ENCODE measurements at regions not wholly inside any gene's neighbourhood (a gene's known extent, or its start where the extent isn't known, plus 50 kb on each side); places are given as distances from the start of the nearest gene placed in this dataset.

- Histone ChIP-seq H3K36me3 (ENCODE audit: low read depth, missing control alignments) (no peaks in the 10 kb centered on the region), H3K9me3 (no peaks in the 10 kb centered on the region), H3K27ac (no peak overlapping the region), H3K4me1 (no peaks in the 10 kb centered on the region), H3K27me3 (no peaks in the 10 kb centered on the region), H3K4me3 (no peak overlapping the region)
- 48 to 50% methylated on average over 1 of the region's 1 CpG for WGBS, 2 donors
- intact Hi-C loops (cut with DNase I; ENCODE audit: low total_unique reads), result no loop called here
- TF ChIP-seq CTCF (IDR thresholded peaks at IDR 0.05) (no peak), POLR2A (IDR thresholded peaks at IDR 0.05) (no peak)
- DNase-seq, result no peak
Observed at GRCh38 chr3:34863485-34863884, 775.8 kb upstream of the ARPP21 start.

- no peaks in the 10 kb centered on the region for H3K9me3 ChIP-seq
- 64 to 93% methylated on average over 3 of the region's 3 CpGs for WGBS, 2 donors
- H3K4me1 ChIP-seq, result no peaks in the 10 kb centered on the region
Observed at GRCh38 chr3:34864011-34864410, 775.3 kb upstream of the ARPP21 start.

GRCh38 chr3:34865346-34865745 is 774.0 kb upstream of the ARPP21 start:
- Histone ChIP-seq H3K36me3 (ENCODE audit: low read depth, missing control alignments) (no peaks in the 10 kb centered on the region), H3K4me3 (no peak overlapping the region), H3K27me3 (no peaks in the 10 kb centered on the region), H3K27ac (no peak overlapping the region), H3K4me1 (no peaks in the 10 kb centered on the region), H3K9me3 (no peaks in the 10 kb centered on the region)
- DNase-seq, result no peak
- intact Hi-C loops (cut with DNase I; ENCODE audit: low total_unique reads), result no loop called here
- no peak for TF ChIP-seq CTCF (IDR thresholded peaks at IDR 0.05)
- no peak for TF ChIP-seq POLR2A (IDR thresholded peaks at IDR 0.05)
- 90 to 99% methylated on average over 2 of the region's 2 CpGs for WGBS, 2 donors

More at GRCh38 chr3:34864011-34864410, 775.3 kb upstream of the ARPP21 start:
- H3K27me3 ChIP-seq, result no peaks in the 10 kb centered on the region
- TF ChIP-seq CTCF (IDR thresholded peaks at IDR 0.05) (no peak), POLR2A (IDR thresholded peaks at IDR 0.05) (no peak)
- H3K4me3 ChIP-seq, result no peak overlapping the region
- H3K36me3 ChIP-seq (ENCODE audit: low read depth, missing control alignments), result no peaks in the 10 kb centered on the region
- intact Hi-C loops (cut with DNase I; ENCODE audit: low total_unique reads), result no loop called here
- H3K27ac ChIP-seq, result no peak overlapping the region
- DNase-seq, result no peak

GRCh38 chr3:34868935-34869334 is 770.4 kb upstream of the ARPP21 start:
- intact Hi-C loops (cut with DNase I; ENCODE audit: low total_unique reads), result no loop called here
- H3K4me1 ChIP-seq, result no peaks in the 10 kb centered on the region
- no peak overlapping the region for H3K27ac ChIP-seq
- H3K27me3 ChIP-seq, result no peaks in the 10 kb centered on the region
- no peaks in the 10 kb centered on the region for H3K9me3 ChIP-seq
- H3K36me3 ChIP-seq (ENCODE audit: low read depth, missing control alignments), result no peaks in the 10 kb centered on the region
- TF ChIP-seq POLR2A (IDR thresholded peaks at IDR 0.05), result no peak
- no peak for TF ChIP-seq CTCF (IDR thresholded peaks at IDR 0.05)
- 66 to 75% methylated on average over 1 of the region's 1 CpG for WGBS, 2 donors
- no peak overlapping the region for H3K4me3 ChIP-seq
- DNase-seq, result no peak

- intact Hi-C loops (cut with DNase I; ENCODE audit: low total_unique reads), result no loop called here
- H3K4me1 ChIP-seq, result no peaks in the 10 kb centered on the region
- no peak overlapping the region for H3K4me3 ChIP-seq
- no peaks in the 10 kb centered on the region for H3K9me3 ChIP-seq
- H3K27ac ChIP-seq, result no peak overlapping the region
- H3K36me3 ChIP-seq (ENCODE audit: low read depth, missing control alignments), result no peaks in the 10 kb centered on the region
- no peaks in the 10 kb centered on the region for H3K27me3 ChIP-seq
- WGBS, 2 donors, result 87 to 100% methylated on average over 1 of the region's 1 CpG
- no peak for TF ChIP-seq POLR2A (IDR thresholded peaks at IDR 0.05)
- no peak for DNase-seq
Observed at GRCh38 chr3:34869696-34870095, 769.6 kb upstream of the ARPP21 start.
